ENCODE measurements at regions not wholly inside any gene's neighbourhood (a gene's known extent, or its start where the extent isn't known, plus 50 kb on each side); places are given as distances from the start of the nearest gene placed in this dataset.

DNA sequence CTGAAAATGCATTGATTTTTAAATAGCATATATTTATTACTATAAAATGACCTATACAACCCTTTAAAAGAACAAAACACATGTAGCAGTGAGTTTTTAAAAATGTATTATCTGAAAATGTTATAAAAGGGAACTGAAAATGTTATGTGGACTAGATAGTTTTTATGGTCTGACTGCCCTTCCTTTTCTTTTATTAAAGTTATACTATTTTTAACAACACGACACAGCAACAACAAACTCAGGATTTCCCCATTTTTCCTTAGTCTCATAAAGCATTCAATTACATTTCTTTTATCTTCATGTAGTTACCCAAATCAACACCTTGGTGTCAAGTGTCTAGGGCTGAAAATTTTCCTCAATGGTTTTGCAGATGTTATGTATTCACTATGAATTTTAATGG, 132.8 kb upstream of the TMEFF2 start:
- TF ChIP-seq EZH2 (IDR thresholded peaks at IDR 0.05; ENCODE audit: borderline replicate concordance, low read depth, low read length, poor library complexity, severe bottlenecking) = no peak
- TF ChIP-seq, protein P1, sequence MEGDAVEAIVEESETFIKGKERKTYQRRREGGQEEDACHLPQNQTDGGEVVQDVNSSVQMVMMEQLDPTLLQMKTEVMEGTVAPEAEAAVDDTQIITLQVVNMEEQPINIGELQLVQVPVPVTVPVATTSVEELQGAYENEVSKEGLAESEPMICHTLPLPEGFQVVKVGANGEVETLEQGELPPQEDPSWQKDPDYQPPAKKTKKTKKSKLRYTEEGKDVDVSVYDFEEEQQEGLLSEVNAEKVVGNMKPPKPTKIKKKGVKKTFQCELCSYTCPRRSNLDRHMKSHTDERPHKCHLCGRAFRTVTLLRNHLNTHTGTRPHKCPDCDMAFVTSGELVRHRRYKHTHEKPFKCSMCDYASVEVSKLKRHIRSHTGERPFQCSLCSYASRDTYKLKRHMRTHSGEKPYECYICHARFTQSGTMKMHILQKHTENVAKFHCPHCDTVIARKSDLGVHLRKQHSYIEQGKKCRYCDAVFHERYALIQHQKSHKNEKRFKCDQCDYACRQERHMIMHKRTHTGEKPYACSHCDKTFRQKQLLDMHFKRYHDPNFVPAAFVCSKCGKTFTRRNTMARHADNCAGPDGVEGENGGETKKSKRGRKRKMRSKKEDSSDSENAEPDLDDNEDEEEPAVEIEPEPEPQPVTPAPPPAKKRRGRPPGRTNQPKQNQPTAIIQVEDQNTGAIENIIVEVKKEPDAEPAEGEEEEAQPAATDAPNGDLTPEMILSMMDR (conservative IDR thresholded peaks at IDR 0.05; ENCODE audit: low read depth, low read length) = no peak
